ENCODE measurements at regions not wholly inside any gene's neighbourhood (a gene's known extent, or its start where the extent isn't known, plus 50 kb on each side); places are given as distances from the start of the nearest gene placed in this dataset.

DNA sequence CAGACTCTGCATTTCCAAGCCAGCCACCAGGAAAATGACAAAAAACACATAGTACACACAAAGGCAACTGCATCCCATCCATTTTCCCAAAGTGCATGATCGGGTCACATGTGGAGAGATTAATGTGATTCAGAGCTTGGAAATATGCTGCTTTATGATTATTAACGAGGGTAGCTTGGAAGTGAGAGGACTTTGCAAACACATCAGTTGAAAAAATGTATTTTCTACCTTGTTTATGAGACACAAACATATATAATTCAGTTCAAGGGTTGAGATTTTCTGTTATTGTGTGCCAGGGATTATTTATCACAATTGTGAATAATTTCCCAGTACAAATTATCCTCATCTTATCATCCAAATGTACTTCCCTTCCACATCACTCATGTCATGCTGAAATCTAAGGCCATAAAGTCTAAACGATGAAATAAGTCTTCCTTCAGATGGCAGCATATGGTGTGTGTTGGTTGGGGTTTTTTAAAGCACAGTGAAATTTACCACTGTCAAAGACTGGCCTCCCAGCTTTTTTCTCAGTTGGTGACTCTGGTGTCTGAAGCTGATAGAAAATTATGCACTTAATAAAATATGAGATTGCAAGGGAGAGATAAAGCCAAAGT, 104.7 kb upstream of the ADAMTS18 start:
- H3K36me3 Mint-ChIP-seq, result no peaks in the 10 kb centered on the region
- DNase-seq (ENCODE audit: low spot score in 2 of 2), result no peak
- no peak overlapping the region for H3K4me3 Mint-ChIP-seq
- no peaks in the 10 kb centered on the region for H3K9me3 Mint-ChIP-seq
- H3K27ac Mint-ChIP-seq, result no peak overlapping the region
- no peak for ATAC-seq
- H3K4me1 Mint-ChIP-seq, result no peaks in the 10 kb centered on the region

DNA sequence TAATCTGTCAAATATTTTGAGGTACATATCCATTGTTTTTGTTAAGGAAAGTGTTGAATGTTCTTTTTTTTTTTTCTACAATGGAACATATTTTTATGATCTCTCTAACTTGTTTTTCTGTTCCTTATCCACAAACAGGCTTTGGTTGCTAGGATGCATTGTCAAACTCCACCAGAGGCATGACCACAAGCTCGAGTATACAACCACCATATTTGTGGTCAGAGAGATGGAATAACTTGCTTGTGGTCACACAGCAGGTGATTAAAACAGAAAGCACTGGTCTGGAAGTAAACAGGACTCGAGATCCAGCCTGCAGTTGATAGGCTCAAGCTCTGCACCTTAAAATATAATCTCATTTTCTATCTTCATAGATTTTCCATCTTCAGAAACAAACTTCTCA, 105.8 kb upstream of the ADAMTS18 start:
- Mint-ChIP-seq H3K4me1 (no peaks in the 10 kb centered on the region), H3K4me3 (no peak overlapping the region), H3K27ac (no peak overlapping the region), H3K36me3 (no peaks in the 10 kb centered on the region), H3K9me3 (no peaks in the 10 kb centered on the region)
- ATAC-seq (no peak), DNase-seq (ENCODE audit: low spot score in 2 of 2) (no peak)

DNA sequence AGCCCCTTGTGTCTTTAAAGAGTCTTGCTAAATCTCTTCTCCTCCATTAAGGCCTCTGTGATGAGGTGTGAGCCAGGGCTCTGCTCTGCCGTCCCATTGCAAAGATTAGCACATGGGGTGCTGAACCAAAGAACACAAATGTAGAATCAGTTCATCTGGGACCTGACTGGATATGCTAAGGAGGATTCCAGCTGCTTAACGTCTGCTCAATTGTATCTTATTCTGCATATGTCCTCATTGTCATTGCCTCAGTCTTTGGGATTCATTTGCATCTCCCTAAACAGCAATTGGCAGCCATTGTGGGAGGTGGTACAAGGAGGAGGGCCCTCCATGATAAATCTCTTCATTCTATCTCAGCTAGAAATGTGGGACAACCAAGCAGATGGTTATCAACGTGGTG, 106.3 kb upstream of the ADAMTS18 start:
- Mint-ChIP-seq H3K4me1 (no peaks in the 10 kb centered on the region), H3K27ac (no peak overlapping the region), H3K9me3 (no peaks in the 10 kb centered on the region), H3K36me3 (no peaks in the 10 kb centered on the region), H3K4me3 (no peak overlapping the region)
- DNase-seq (ENCODE audit: low spot score in 2 of 2) (no peak), ATAC-seq (no peak)

DNA sequence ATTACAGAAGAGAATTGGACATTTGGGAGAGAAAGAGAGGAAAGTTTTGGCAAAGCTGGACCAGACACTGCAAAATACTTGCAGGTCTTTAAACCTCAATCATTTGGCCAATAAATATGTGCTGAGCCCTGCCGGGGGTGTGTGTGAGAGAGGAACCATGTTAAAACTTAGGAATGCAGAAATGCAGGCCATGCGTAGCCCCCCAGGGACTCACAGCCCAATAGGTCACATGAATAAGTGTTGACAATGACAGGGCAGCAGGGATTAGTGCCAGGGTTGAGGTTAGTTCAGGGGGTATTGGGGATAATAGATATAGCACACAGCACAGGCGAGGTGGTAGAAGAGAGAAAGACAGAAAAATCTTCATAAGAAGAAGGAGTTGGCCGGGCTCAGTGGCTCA, 113.3 kb upstream of the ADAMTS18 start:
- Mint-ChIP-seq H3K27ac (no peak overlapping the region), H3K4me3 (no peak overlapping the region)

DNA sequence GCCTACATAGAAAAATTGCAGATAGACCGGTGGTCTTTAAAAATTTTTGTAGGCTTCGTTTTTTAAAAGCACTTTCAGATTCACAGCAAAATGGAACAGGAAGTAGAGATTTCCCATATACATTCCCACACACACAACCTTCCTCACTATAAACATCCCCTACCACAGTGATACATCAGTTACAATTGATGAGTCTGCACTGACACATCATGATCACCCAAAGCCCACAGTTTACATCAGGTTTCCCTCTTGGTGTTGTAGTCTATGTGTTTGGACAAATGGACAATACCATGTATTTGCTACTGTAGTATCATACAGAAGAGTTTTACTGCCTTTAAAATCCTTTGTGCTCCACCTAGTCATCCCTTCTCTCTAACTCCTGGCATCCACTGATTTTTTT, 113.9 kb upstream of the ADAMTS18 start:
- H3K9me3 Mint-ChIP-seq, result no peaks in the 10 kb centered on the region
- no peak overlapping the region for H3K4me3 Mint-ChIP-seq
- no peaks in the 10 kb centered on the region for H3K4me1 Mint-ChIP-seq
- ATAC-seq (no peak), DNase-seq (ENCODE audit: low spot score in 2 of 2) (no peak)
- no peaks in the 10 kb centered on the region for H3K36me3 Mint-ChIP-seq
- H3K27ac Mint-ChIP-seq, result no peak overlapping the region

More for the DNA sequence above, 113.3 kb upstream of the ADAMTS18 start:
- no peaks in the 10 kb centered on the region for H3K4me1 Mint-ChIP-seq
- DNase-seq (ENCODE audit: low spot score in 2 of 2) (no peak), ATAC-seq (no peak)
- H3K9me3 Mint-ChIP-seq, result no peaks in the 10 kb centered on the region
- H3K36me3 Mint-ChIP-seq, result no peaks in the 10 kb centered on the region

GRCh38 chr16:77549876-77550275, 115.0 kb upstream of the ADAMTS18 start:
- DNase-seq (ENCODE audit: low spot score in 2 of 2) (no peak), ATAC-seq (no peak)
- no peaks in the 10 kb centered on the region for H3K9me3 Mint-ChIP-seq
- no peaks in the 10 kb centered on the region for H3K36me3 Mint-ChIP-seq
- no peak overlapping the region for H3K4me3 Mint-ChIP-seq
- no peak overlapping the region for H3K27ac Mint-ChIP-seq
- H3K4me1 Mint-ChIP-seq, result no peaks in the 10 kb centered on the region

- ATAC-seq, result no peak
- Mint-ChIP-seq H3K9me3 (no peaks in the 10 kb centered on the region), H3K36me3 (no peaks in the 10 kb centered on the region), H3K4me3 (no peak overlapping the region), H3K4me1 (no peaks in the 10 kb centered on the region), H3K27ac (no peak overlapping the region)
- no peak for DNase-seq (ENCODE audit: low spot score in 2 of 2)
Measured at GRCh38 chr16:77551357-77551756, 116.5 kb upstream of the ADAMTS18 start.

DNA sequence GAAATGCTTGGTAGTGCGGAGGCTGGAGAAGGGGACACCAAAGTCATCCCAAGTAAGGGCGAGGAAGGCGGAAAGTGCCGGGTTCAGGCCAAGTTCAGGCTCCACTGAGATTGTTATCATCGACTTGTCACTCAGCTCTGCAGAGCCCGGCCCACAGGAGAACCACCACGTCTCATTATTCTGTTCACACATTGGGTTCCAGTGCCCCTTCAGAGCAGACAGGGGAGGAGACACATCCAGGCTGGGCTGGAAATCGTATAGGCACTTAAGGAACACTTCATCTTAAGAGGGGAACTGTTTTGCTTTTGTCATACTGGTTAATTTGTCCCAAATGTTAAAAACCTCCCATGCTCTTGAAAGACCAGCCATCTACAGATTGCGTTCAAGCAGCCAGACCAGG, 118.3 kb upstream of the ADAMTS18 start:
- DNase-seq (ENCODE audit: low spot score in 2 of 2) (no peak), ATAC-seq (no peak)
- no peaks in the 10 kb centered on the region for H3K9me3 Mint-ChIP-seq

GRCh38 chr16:77555126-77555525, 120.3 kb upstream of the ADAMTS18 start:
- Mint-ChIP-seq H3K4me1 (no peaks in the 10 kb centered on the region), H3K36me3 (no peaks in the 10 kb centered on the region), H3K27ac (no peak overlapping the region), H3K4me3 (no peak overlapping the region), H3K9me3 (no peaks in the 10 kb centered on the region)
- no peak for ATAC-seq
- DNase-seq (ENCODE audit: low spot score in 2 of 2), result no peak

More for the DNA sequence above, 118.3 kb upstream of the ADAMTS18 start:
- no peaks in the 10 kb centered on the region for H3K4me1 Mint-ChIP-seq
- no peak overlapping the region for H3K4me3 Mint-ChIP-seq
- no peaks in the 10 kb centered on the region for H3K36me3 Mint-ChIP-seq
- no peak overlapping the region for H3K27ac Mint-ChIP-seq

GRCh38 chr16:77555791-77556190, 121.0 kb upstream of the ADAMTS18 start:
- ATAC-seq (no peak), DNase-seq (ENCODE audit: low spot score in 2 of 2) (no peak)
- Mint-ChIP-seq H3K4me1 (no peaks in the 10 kb centered on the region), H3K4me3 (no peak overlapping the region), H3K36me3 (no peaks in the 10 kb centered on the region), H3K9me3 (no peaks in the 10 kb centered on the region), H3K27ac (no peak overlapping the region)

DNA sequence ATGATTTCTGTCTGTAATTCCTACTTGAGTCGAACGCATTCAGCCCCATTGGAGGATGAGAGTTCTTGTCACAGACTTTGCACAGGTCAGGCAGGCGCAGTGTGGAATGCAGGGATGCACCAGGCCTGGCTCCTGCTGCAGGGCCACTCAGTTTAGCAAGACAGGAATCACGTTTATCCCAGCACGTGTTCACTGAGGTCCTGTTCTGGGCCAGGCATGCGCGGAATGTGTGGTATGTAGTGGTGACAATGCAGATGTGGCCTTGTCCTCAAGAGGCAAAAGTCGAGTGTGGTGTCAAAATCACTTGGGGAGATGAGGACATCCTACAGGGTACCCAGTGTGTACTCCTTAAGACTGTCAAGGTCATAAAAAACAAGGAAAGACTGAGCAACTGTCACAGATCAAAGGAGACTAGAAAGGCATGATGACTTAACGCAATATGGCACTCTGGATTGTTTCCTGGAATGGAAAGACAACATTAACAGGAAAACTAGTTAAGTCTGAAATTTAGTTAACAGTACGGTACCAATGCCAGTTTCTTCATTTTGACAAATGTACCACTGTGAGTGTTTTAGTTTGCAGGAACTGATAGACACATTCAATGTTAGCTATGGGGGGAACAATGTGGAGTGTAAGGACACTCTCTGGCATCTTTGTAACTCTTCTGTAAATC, 121.5 kb upstream of the ADAMTS18 start:
- H3K9me3 Mint-ChIP-seq, result no peaks in the 10 kb centered on the region
- H3K4me1 Mint-ChIP-seq, result no peaks in the 10 kb centered on the region
- no peak overlapping the region for H3K4me3 Mint-ChIP-seq
- no peaks in the 10 kb centered on the region for H3K36me3 Mint-ChIP-seq
- H3K27ac Mint-ChIP-seq, result no peak overlapping the region
- ATAC-seq (no peak), DNase-seq (ENCODE audit: low spot score in 2 of 2) (no peak)

GRCh38 chr16:77557385-77557784, 122.6 kb upstream of the ADAMTS18 start:
- DNase-seq (ENCODE audit: low spot score in 2 of 2) (no peak), ATAC-seq (no peak)
- Mint-ChIP-seq H3K4me1 (no peaks in the 10 kb centered on the region), H3K9me3 (no peaks in the 10 kb centered on the region), H3K36me3 (no peaks in the 10 kb centered on the region), H3K4me3 (no peak overlapping the region), H3K27ac (no peak overlapping the region)

GRCh38 chr16:77558786-77559185, 124.0 kb upstream of the ADAMTS18 start:
- no peak for ATAC-seq
- H3K4me1 Mint-ChIP-seq, result no peaks in the 10 kb centered on the region
- H3K4me3 Mint-ChIP-seq, result no peak overlapping the region
- H3K27ac Mint-ChIP-seq, result no peak overlapping the region
- no peak for DNase-seq (ENCODE audit: low spot score in 2 of 2)
- no peaks in the 10 kb centered on the region for H3K36me3 Mint-ChIP-seq
- no peaks in the 10 kb centered on the region for H3K9me3 Mint-ChIP-seq

DNA sequence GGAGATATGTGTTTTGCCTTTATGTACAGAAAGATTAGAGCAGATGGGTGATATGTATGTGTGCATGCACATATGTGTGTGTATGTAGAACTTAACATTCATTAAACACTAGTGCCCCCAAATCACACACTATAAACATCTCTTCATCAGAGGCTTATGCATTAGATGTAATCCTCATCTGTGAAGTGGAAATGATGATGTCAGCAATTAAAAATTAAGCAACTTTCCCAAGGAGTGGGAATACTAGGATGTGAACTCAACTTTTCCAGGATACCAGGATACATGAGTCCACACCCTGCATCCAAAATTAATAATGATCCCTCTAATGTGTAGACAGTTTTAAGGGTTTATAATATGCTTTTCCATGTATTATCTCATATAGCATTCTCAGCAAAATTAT, 127.7 kb upstream of the ADAMTS18 start:
- no peaks in the 10 kb centered on the region for H3K9me3 Mint-ChIP-seq
- no peaks in the 10 kb centered on the region for H3K4me1 Mint-ChIP-seq
- no peaks in the 10 kb centered on the region for H3K36me3 Mint-ChIP-seq
- DNase-seq (ENCODE audit: low spot score in 2 of 2) (no peak), ATAC-seq (no peak)
- H3K4me3 Mint-ChIP-seq, result no peak overlapping the region
- no peak overlapping the region for H3K27ac Mint-ChIP-seq

DNA sequence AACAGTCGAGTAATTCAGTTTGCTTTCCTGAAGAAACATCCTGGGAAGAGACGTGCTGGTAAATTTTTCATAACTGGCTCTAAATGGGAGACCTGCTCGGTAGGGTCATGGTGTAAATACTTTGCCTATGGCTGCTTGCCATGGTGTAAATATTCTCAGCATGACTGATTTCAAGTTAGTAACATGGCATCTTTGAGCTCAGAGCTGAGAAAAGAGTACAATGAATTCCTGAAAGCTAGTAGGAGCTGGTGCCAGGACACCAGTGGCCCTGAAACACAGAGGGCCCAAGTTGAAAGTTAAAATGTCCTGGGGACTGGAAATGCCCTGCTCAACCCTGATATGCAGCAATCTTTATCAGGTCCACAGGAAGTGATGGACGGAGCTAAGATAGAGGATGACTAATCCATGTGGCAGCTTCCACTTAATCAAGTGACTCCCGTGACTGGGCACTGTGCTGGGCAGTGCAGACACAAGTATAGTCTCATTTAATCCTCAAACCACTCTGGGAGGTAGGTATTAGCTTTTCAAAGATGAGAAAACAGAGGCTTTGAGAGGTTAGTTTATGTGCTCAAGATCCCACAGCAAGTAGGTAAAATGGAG, 130.1 kb upstream of the ADAMTS18 start:
- Mint-ChIP-seq H3K4me1 (no peaks in the 10 kb centered on the region), H3K4me3 (no peak overlapping the region), H3K36me3 (no peaks in the 10 kb centered on the region), H3K9me3 (no peaks in the 10 kb centered on the region), H3K27ac (no peak overlapping the region)
- DNase-seq (ENCODE audit: low spot score in 2 of 2), result no peak
- no peak for ATAC-seq

DNA sequence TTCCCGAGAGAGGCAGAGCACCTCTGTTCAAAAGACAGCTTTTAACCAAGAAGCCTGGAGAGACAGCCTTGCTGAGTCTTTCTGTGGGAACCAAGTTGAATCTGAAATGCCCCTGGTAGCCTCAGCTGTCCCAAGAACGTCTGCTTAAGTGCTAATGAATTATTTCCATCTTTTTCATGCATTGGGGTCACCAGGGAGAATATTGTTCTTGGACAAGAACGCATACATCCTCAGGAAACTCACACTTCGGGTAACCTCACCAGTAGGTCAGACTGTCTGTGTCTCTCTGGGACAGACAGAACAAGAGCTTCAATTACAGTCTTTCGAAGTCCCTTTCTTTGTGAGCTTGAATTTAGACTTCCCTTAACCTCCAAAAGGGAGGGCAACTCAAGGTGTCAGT, 134.6 kb upstream of the ADAMTS18 start:
- H3K4me1 Mint-ChIP-seq, result no peaks in the 10 kb centered on the region
- no peak for DNase-seq (ENCODE audit: low spot score in 2 of 2)
- no peak for ATAC-seq
- no peaks in the 10 kb centered on the region for H3K9me3 Mint-ChIP-seq
- H3K4me3 Mint-ChIP-seq, result no peak overlapping the region
- no peak overlapping the region for H3K27ac Mint-ChIP-seq
- H3K36me3 Mint-ChIP-seq, result no peaks in the 10 kb centered on the region
